Esophagus muscularis mucosa (tissue), 4 donors: ENCODE measurements at regions not wholly inside any gene's neighbourhood (a gene's known extent, or its start where the extent isn't known, plus 50 kb on each side); places are given as distances from the start of the nearest gene placed in this dataset.

Experiments used
- EP300 ChIP-seq: sonication (generic); formaldehyde crosslinking; IDR thresholded peaks from one replicate; pipeline ENCODE4 v1.6.1; 2017; ENCODE audit warnings: antibody characterized with exemption
- POLR2A ChIP-seq: fragments of 450-650 bp; IDR thresholded peaks from one replicate; pipeline ENCODE4 v1.6.1; 2017; ENCODE audit warnings: antibody characterized with exemption, moderate library complexity, mild to moderate bottlenecking, low read depth
- TF ChIP-seq, protein P1 (sequence below), 3 experiments: fragments of 200-600 bp in 2 of 3; fragments of 450-650 bp in 1 of 3; sonication (generic) in 2 of 3; IDR thresholded peaks; one replicate each; pipeline ENCODE4 v1.5.1; 2017 to 2019; ENCODE audit warnings: antibody characterized with exemption in 3 of 3, mild to moderate bottlenecking in 2 of 3, moderate library complexity in 1 of 3

DNA sequence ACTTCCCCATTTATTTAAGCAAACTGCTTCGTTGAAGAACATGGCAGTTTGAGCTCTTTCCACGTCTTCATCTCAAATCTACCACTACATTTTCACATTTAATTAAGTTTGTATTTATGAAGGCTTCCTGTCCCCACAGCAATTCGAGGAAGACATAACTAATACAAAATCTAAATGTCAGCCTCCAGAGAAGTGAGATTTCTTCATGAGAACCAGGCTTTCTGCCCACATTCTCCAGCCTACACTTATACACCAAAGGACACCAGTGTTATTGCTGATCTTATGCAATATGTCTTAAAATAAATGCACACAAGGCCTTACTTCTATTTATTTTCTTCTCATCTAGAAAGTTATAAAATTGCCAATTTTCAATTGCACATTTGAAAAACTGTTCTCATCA lies 1209.3 kb upstream of the FAM98A start:
- no peak for TF ChIP-seq POLR2A
- TF ChIP-seq, protein P1, sequence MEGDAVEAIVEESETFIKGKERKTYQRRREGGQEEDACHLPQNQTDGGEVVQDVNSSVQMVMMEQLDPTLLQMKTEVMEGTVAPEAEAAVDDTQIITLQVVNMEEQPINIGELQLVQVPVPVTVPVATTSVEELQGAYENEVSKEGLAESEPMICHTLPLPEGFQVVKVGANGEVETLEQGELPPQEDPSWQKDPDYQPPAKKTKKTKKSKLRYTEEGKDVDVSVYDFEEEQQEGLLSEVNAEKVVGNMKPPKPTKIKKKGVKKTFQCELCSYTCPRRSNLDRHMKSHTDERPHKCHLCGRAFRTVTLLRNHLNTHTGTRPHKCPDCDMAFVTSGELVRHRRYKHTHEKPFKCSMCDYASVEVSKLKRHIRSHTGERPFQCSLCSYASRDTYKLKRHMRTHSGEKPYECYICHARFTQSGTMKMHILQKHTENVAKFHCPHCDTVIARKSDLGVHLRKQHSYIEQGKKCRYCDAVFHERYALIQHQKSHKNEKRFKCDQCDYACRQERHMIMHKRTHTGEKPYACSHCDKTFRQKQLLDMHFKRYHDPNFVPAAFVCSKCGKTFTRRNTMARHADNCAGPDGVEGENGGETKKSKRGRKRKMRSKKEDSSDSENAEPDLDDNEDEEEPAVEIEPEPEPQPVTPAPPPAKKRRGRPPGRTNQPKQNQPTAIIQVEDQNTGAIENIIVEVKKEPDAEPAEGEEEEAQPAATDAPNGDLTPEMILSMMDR (IDR thresholded peaks at IDR 0.05): no peak
- no peak for TF ChIP-seq EP300
